Tibial nerve (tissue), 4 donors: ENCODE measurements at regions not wholly inside any gene's neighbourhood (a gene's known extent, or its start where the extent isn't known, plus 50 kb on each side); places are given as distances from the start of the nearest gene placed in this dataset.

Experiments
- EP300 ChIP-seq, 2 donors: sonication (generic); formaldehyde crosslinking; IDR thresholded peaks; one replicate each; pipeline ENCODE4 v1.6.1; 2017; ENCODE audit warnings: antibody characterized with exemption in 2 of 2, mild to moderate bottlenecking in 1 of 2
- POLR2A ChIP-seq, 2 donors: fragments of 450-650 bp; IDR thresholded peaks; one replicate each; pipeline ENCODE4 v1.6.1; 2017; ENCODE audit warnings: antibody characterized with exemption in 2 of 2, mild to moderate bottlenecking in 2 of 2, moderate library complexity in 2 of 2
- TF ChIP-seq, protein P1 (sequence below), 5 experiments: fragments of 200-600 bp in 3 of 5; fragments of 450-650 bp in 2 of 5; sonication (generic) in 3 of 5; IDR thresholded peaks; one replicate each; pipeline ENCODE4 v1.5.1; 2016 to 2019; ENCODE audit warnings: antibody characterized with exemption in 5 of 5, mild to moderate bottlenecking in 3 of 5, moderate library complexity in 2 of 5

DNA sequence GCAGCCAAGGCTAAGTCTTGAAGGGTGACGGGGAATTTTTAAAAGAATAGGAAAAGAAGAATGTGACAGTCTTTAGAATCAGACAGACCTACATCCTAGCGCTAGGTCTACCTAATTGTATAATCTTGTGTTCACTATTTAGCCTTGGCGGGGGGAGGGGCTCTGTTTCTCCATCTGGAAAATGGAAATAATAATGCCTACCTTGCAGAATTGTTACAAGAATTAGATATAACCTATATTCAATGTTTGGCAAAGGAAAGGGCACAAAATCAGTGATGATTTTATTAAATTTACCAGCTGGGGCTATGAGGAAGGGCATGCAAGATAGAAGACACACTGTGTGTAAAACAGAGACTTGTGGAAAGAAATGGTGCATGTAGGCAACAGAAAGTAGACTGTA is 154.8 kb downstream of the ZBTB18 start:
- TF ChIP-seq, protein P1, sequence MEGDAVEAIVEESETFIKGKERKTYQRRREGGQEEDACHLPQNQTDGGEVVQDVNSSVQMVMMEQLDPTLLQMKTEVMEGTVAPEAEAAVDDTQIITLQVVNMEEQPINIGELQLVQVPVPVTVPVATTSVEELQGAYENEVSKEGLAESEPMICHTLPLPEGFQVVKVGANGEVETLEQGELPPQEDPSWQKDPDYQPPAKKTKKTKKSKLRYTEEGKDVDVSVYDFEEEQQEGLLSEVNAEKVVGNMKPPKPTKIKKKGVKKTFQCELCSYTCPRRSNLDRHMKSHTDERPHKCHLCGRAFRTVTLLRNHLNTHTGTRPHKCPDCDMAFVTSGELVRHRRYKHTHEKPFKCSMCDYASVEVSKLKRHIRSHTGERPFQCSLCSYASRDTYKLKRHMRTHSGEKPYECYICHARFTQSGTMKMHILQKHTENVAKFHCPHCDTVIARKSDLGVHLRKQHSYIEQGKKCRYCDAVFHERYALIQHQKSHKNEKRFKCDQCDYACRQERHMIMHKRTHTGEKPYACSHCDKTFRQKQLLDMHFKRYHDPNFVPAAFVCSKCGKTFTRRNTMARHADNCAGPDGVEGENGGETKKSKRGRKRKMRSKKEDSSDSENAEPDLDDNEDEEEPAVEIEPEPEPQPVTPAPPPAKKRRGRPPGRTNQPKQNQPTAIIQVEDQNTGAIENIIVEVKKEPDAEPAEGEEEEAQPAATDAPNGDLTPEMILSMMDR (IDR thresholded peaks at IDR 0.05): no peak
- TF ChIP-seq POLR2A (IDR thresholded peaks at IDR 0.05): no peak
- TF ChIP-seq EP300 (IDR thresholded peaks at IDR 0.05): no peak
